Activated T-cell treated with anti-CD3 and anti-CD28 coated beads for 48 hours (primary cell): ENCODE measurements at regions not wholly inside any gene's neighbourhood (a gene's known extent, or its start where the extent isn't known, plus 50 kb on each side); places are given as distances from the start of the nearest gene placed in this dataset.

ENCODE experiments used
- DNase-seq: peaks from one replicate; pipeline ENCODE4 v3.0.0-alpha.2; 2020; ENCODE audit warnings: low read depth

- DNase-seq, result no peak
Observed at GRCh38 chr4:44120646-44121045, 328.0 kb downstream of the KCTD8 start.

GRCh38 chr4:44121210-44121609, 327.4 kb downstream of the KCTD8 start:
- no peak for DNase-seq
